K562 (cell line): ENCODE measurements at regions not wholly inside any gene's neighbourhood (a gene's known extent, or its start where the extent isn't known, plus 50 kb on each side); places are given as distances from the start of the nearest gene placed in this dataset.

Experiments
- ATAC-seq: fragments of 200-7000 bp; cut with Tn5 transposase; 3 replicates; pipeline ENCODE4 v1.9.1; 2020; ENCODE audit warnings: moderate library complexity
- BruUV-seq: library from RNA; stranded (reverse); fragments of 400-500 nt; replicated peaks from 2 replicates; lab custom pipeline; 2021; lab: Mats Ljungman, UMichigan
- CTCF ChIA-PET: fragments of 300-600 bp; formaldehyde crosslinking; extraction: SDS; loops from one replicate; lab custom pipeline; 2021; ENCODE audit warnings: low intra/inter-chr PET ratio; lab: Yijun Ruan, JAX
- POLR2A ChIA-PET: fragments of 300-600, 350-650 bp; sonication (Branson Sonifier 250); formaldehyde crosslinking; extraction: SDS; loops from one replicate; lab custom pipeline; 2021; ENCODE audit warnings: antibody characterized with exemption, inconsistent platforms; lab: Yijun Ruan, JAX
- DNase-seq, 4 experiments: peaks; one replicate each; pipeline versions ENCODE4 v3.0.0 to v3.0.0-alpha.2; 2011 to 2018; ENCODE audit warnings: low spot score in 3 of 4, mixed read lengths in 3 of 4; ENCODE audit errors: extremely low read depth in 1 of 4
- FAIRE-seq: peaks from 2 replicates; lab custom pipeline; 2011; peaks lifted over from hg19 to GRCh38; lab: Jason Lieb, UNC
- H2AFZ ChIP-seq: 2 replicates; pipeline ENCODE4 v1.6.0; 2011; ENCODE audit warnings: low read depth, low read length, control low read depth, inconsistent platforms
- H3K27ac ChIP-seq: fragments of 200-600 bp; 3 replicates; pipeline ENCODE4 v1.8.0; 2011; ENCODE audit warnings: low read depth, mild to moderate bottlenecking, control low read depth, inconsistent platforms, low read length, moderate library complexity, mixed read lengths; ENCODE audit errors: extremely low read depth
- H3K27me3 ChIP-seq, 2 experiments: fragments of 300-600 bp in 1 of 2; 2 replicates in 1 of 2; 3 replicates in 1 of 2; pipeline versions ENCODE4 v1.6.0 to v1.8.0; 2011; ENCODE audit warnings: inconsistent platforms in 2 of 2, low read length in 2 of 2, mild to moderate bottlenecking in 1 of 2, mixed read lengths in 1 of 2, moderate library complexity in 1 of 2; ENCODE audit not compliant: control insufficient read depth in 2 of 2, insufficient read depth in 2 of 2
- H3K36me3 ChIP-seq: fragments of 300-600 bp; 3 replicates; pipeline ENCODE4 v1.8.0; 2011; ENCODE audit warnings: mild to moderate bottlenecking, low read length, inconsistent platforms; ENCODE audit not compliant: control insufficient read depth, insufficient read depth
- H3K4me1 ChIP-seq, 2 experiments: fragments of 200-600 bp in 1 of 2; replicated peaks in 1 of 2; 2 replicates in 1 of 2; 3 replicates in 1 of 2; pipeline versions ENCODE4 v1.5.1 to v1.8.0; 2011; ENCODE audit warnings: inconsistent platforms in 2 of 2, low read length in 2 of 2, mild to moderate bottlenecking in 1 of 2, mixed read lengths in 1 of 2, moderate library complexity in 1 of 2; ENCODE audit not compliant: control insufficient read depth in 2 of 2, insufficient read depth in 2 of 2
- H3K4me2 ChIP-seq: 2 replicates; pipeline ENCODE4 v1.6.1; 2011; ENCODE audit warnings: low read length, control low read depth, inconsistent platforms, mixed read lengths; ENCODE audit not compliant: insufficient read depth
- H3K4me3 ChIP-seq: fragments of 200-600 bp; sonication (generic), shearing (Covaris generic); 2 replicates; pipeline ENCODE4 v1.5.1; 2016; ENCODE audit warnings: control low read depth, inconsistent platforms
- H3K79me2 ChIP-seq: fragments of 200-600 bp; 3 replicates; pipeline ENCODE4 v1.8.0; 2011; ENCODE audit warnings: low read length, inconsistent platforms; ENCODE audit not compliant: control insufficient read depth, insufficient read depth
- H3K9ac ChIP-seq, 2 experiments: 2 replicates each; pipeline versions ENCODE4 v1.6.0 to v1.6.1; 2011; ENCODE audit warnings: low read depth in 2 of 2, low read length in 2 of 2, control low read depth in 1 of 2, inconsistent platforms in 1 of 2, mild to moderate bottlenecking in 1 of 2, mixed read lengths in 1 of 2; ENCODE audit not compliant: insufficient read depth in 1 of 2
- H3K9me1 ChIP-seq: one replicate; pipeline ENCODE4 v1.6.0; 2011; ENCODE audit warnings: inconsistent platforms, mild to moderate bottlenecking, low read length, moderate library complexity; ENCODE audit not compliant: control insufficient read depth, insufficient read depth
- H3K9me3 ChIP-seq: replicated peaks from 2 replicates; pipeline ENCODE4 v1.5.1; 2011; ENCODE audit warnings: low read depth, low read length, inconsistent platforms; ENCODE audit not compliant: control insufficient read depth, insufficient read depth
- H4K20me1 ChIP-seq: replicated peaks from 2 replicates; pipeline ENCODE4 v1.6.1; 2011; ENCODE audit warnings: low read length, inconsistent platforms, mixed read lengths; ENCODE audit not compliant: control insufficient read depth, insufficient read depth
- CHAMP1 ChIP-seq: fragments of 450-650 bp; IDR thresholded peaks from 2 replicates; pipeline ENCODE4 v1.6.1; 2016; ENCODE audit warnings: mild to moderate bottlenecking
- HDAC2 ChIP-seq: fragments of 450-650 bp; IDR thresholded peaks from 2 replicates; pipeline ENCODE4 v1.6.1; 2016; ENCODE audit warnings: mild to moderate bottlenecking
- MXD1 ChIP-seq: fragments of 250-450 bp; sonication (Bioruptor Pico); IDR thresholded peaks from 2 replicates; pipeline ENCODE4 v1.8.0; 2021; ENCODE audit warnings: borderline replicate concordance, mild to moderate bottlenecking, moderate library complexity; ENCODE audit not compliant: poor library complexity, severe bottlenecking
- NR3C1 ChIP-seq: sonication (generic); formaldehyde crosslinking; IDR thresholded peaks from 2 replicates; pipeline ENCODE4 v1.8.1; 2022; ENCODE audit warnings: missing genetic modification reagents
- PREB ChIP-seq: sonication (generic); formaldehyde crosslinking; IDR thresholded peaks from 2 replicates; pipeline ENCODE4 v1.8.1; 2023; ENCODE audit warnings: mild to moderate bottlenecking, missing genetic modification reagents
- SRSF9 ChIP-seq: fragments of 200-400 bp; formaldehyde crosslinking; IDR thresholded peaks from 2 replicates; pipeline ENCODE4 v1.6.1; 2017; ENCODE audit warnings: low read depth, low read length, borderline replicate concordance
- ZBTB33 ChIP-seq: sonication (generic); formaldehyde crosslinking; IDR thresholded peaks from 2 replicates; pipeline ENCODE4 v1.8.1; 2023; ENCODE audit warnings: mild to moderate bottlenecking, missing genetic modification reagents
- ZNF217 ChIP-seq: sonication (generic); formaldehyde crosslinking; IDR thresholded peaks from 2 replicates; pipeline ENCODE4 v1.8.0; 2022; ENCODE audit warnings: mild to moderate bottlenecking, missing genetic modification reagents
- ZNF253 ChIP-seq: fragments of 250-450 bp; sonication (Bioruptor Pico); conservative IDR thresholded peaks from 2 replicates; pipeline ENCODE4 v1.6.1; 2021; ENCODE audit warnings: mild to moderate bottlenecking
- ZNF699 ChIP-seq: fragments of 250-450 bp; sonication (Bioruptor Pico); IDR thresholded peaks from 2 replicates; pipeline ENCODE4 v1.8.0; 2021; ENCODE audit warnings: mild to moderate bottlenecking, moderate library complexity; ENCODE audit not compliant: insufficient replicate concordance
- WGBS: fragments of 100-300 bp; shearing (Covaris generic); methylation state at CpG from one replicate; pipeline ENCODE4 v1.1.6; 2016; ENCODE audit warnings: low coverage, mixed read lengths; ENCODE audit not compliant: insufficient coverage; ENCODE audit errors: missing lambda C conversion rate; 5-methylcytosine and 5-hydroxymethylcytosine counted together
- in situ Hi-C: fragments of 300-500 bp; cut with MboI; formaldehyde crosslinking; loops from 4 replicates; pipeline ENCODE4 v1.15.0; 2018; ENCODE audit warnings: inconsistent platforms, mixed read lengths
- intact Hi-C: fragments of 100-400 bp; cut with micrococcal nuclease; formaldehyde crosslinking; loops from 2 replicates; pipeline ENCODE4 v1.14.2; 2022

- ATAC-seq, result no peak
- 16% methylated on average over 5 of the region's 11 CpGs for WGBS
Observed at GRCh38 chr18:73279498-73279897, 411.7 kb upstream of the NETO1 start.

More at GRCh38 chr18:73279498-73279897, 411.7 kb upstream of the NETO1 start:
- peak overlapping the region; percentile 68 for H2AFZ ChIP-seq
- ChIA-PET CTCF (no interaction called here), POLR2A (no interaction called here)
- no peak for TF ChIP-seq ZNF253
- TF ChIP-seq CHAMP1, result no peak
- TF ChIP-seq ZNF699, result no peak
- no peak for TF ChIP-seq NR3C1 (CRISPR knock-in tag)
- TF ChIP-seq SRSF9, result no peak
- TF ChIP-seq PREB (CRISPR knock-in tag), result no peak
- TF ChIP-seq MXD1 (CRISPR knock-in tag), result no peak
- no peak for TF ChIP-seq ZBTB33 (CRISPR knock-in tag)
- TF ChIP-seq ZNF217 (CRISPR knock-in tag), result no peak
- no peak for TF ChIP-seq HDAC2
- no peak overlapping the region for H3K4me2 ChIP-seq
- H3K27ac ChIP-seq, result no peak overlapping the region
- H3K9ac ChIP-seq, result no peak overlapping the region
- in situ Hi-C loops, result no loop called here
- BruUV-seq, result no TSS peak
- H3K36me3 ChIP-seq, result no peaks in the 10 kb centered on the region
- H4K20me1 ChIP-seq, result no peaks in the 10 kb centered on the region
- H3K9me1 ChIP-seq, result no peaks in the 10 kb centered on the region
- no peak for DNase-seq
- no peaks in the 10 kb centered on the region for H3K27me3 ChIP-seq
- FAIRE-seq, result no peak
- no peaks in the 10 kb centered on the region for H3K4me1 ChIP-seq
- no peaks in the 10 kb centered on the region for H3K9me3 ChIP-seq
- no peak overlapping the region for H3K4me3 ChIP-seq
- intact Hi-C loops, result no loop called here
- no peaks in the 10 kb centered on the region for H3K79me2 ChIP-seq
